IMR-90 (cell line): ENCODE measurements at regions not wholly inside any gene's neighbourhood (a gene's known extent, or its start where the extent isn't known, plus 50 kb on each side); places are given as distances from the start of the nearest gene placed in this dataset.

Experiments used
- BHLHE40 ChIP-seq: fragments of 150-350 bp; IDR thresholded peaks from 2 replicates; pipeline ENCODE4 v1.6.1; 2016; ENCODE audit warnings: mild to moderate bottlenecking, low read depth, low read length
- CEBPB ChIP-seq: IDR thresholded peaks from 2 replicates; pipeline ENCODE4 v1.6.1; 2012; ENCODE audit warnings: low read depth, low read length, improper control_type of control experiment
- CHD1 ChIP-seq: IDR thresholded peaks from 2 replicates; pipeline ENCODE4 v1.6.1; 2012; ENCODE audit warnings: low read depth, low read length, improper control_type of control experiment
- CTCF ChIP-seq: conservative IDR thresholded peaks from 2 replicates; pipeline ENCODE4 v1.5.1; 2012; ENCODE audit warnings: mild to moderate bottlenecking, low read depth, low read length, improper control_type of control experiment
- FOS ChIP-seq: fragments of 150-350 bp; IDR thresholded peaks from 2 replicates; pipeline ENCODE4 v1.6.1; 2016; ENCODE audit warnings: low read depth, low read length
- MAFK ChIP-seq: IDR thresholded peaks from 2 replicates; pipeline ENCODE4 v1.6.1; 2012; ENCODE audit warnings: low read depth, low read length, improper control_type of control experiment
- MXI1 ChIP-seq: IDR thresholded peaks from 2 replicates; pipeline ENCODE4 v1.6.1; 2012; ENCODE audit warnings: low read depth, mild to moderate bottlenecking, low read length, moderate library complexity, borderline replicate concordance
- NFE2L2 ChIP-seq: fragments of 150-350 bp; IDR thresholded peaks from 2 replicates; pipeline ENCODE4 v1.6.1; 2016; ENCODE audit warnings: low read depth, mild to moderate bottlenecking, low read length
- POLR2A ChIP-seq: IDR thresholded peaks from 2 replicates; pipeline ENCODE4 v1.6.1; 2012; ENCODE audit warnings: mild to moderate bottlenecking, low read depth, low read length
- RAD21 ChIP-seq: IDR thresholded peaks from 2 replicates; pipeline ENCODE4 v1.6.1; 2012; ENCODE audit warnings: low read length, improper control_type of control experiment
- RCOR1 ChIP-seq: IDR thresholded peaks from 2 replicates; pipeline ENCODE4 v1.6.1; 2012; ENCODE audit warnings: mild to moderate bottlenecking, low read length, improper control_type of control experiment; ENCODE audit not compliant: insufficient replicate concordance
- RFX5 ChIP-seq: IDR thresholded peaks from 2 replicates; pipeline ENCODE4 v1.8.0; 2012; ENCODE audit warnings: low read depth, mild to moderate bottlenecking, low read length, moderate library complexity
- SMC3 ChIP-seq: fragments of 150-350 bp; IDR thresholded peaks from 2 replicates; pipeline ENCODE4 v1.6.1; 2016; ENCODE audit warnings: low read depth, mild to moderate bottlenecking, antibody characterized with exemption, low read length, moderate library complexity
- USF2 ChIP-seq: fragments of 150-350 bp; IDR thresholded peaks from 2 replicates; pipeline ENCODE4 v1.6.1; 2017; ENCODE audit warnings: mild to moderate bottlenecking, antibody characterized with exemption, low read length, low read depth

DNA sequence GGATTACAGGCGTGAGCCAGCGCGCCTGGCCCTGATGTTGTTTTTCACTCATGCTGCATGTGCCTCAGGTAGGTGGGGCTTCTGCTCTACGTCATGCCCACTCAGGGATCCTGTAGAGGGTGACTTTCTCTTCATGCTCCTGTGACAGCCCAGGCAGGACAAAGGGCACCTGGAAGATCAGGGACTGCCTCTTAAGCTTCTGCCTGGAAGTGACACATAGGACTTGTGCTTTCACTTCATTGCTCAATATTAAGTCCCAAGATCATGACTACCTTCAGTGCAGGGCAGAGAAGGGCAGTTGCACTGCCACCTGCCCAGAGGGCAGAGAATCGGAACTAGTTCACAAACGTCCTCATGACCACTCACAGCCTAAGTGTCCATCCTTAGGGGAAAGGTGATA, 249.5 kb upstream of the SULF2 start:
- TF ChIP-seq POLR2A, result no peak
- TF ChIP-seq CTCF, result no peak
- TF ChIP-seq USF2, result no peak
- no peak for TF ChIP-seq CEBPB
- no peak for TF ChIP-seq RCOR1
- TF ChIP-seq RFX5, result no peak
- no peak for TF ChIP-seq SMC3
- TF ChIP-seq BHLHE40, result no peak
- TF ChIP-seq RAD21, result no peak
- no peak for TF ChIP-seq MAFK
- TF ChIP-seq NFE2L2, result no peak
- TF ChIP-seq FOS, result no peak
- no peak for TF ChIP-seq MXI1
- TF ChIP-seq CHD1, result no peak
